ENCODE measurements at regions not wholly inside any gene's neighbourhood (a gene's known extent, or its start where the extent isn't known, plus 50 kb on each side); places are given as distances from the start of the nearest gene placed in this dataset.

DNA sequence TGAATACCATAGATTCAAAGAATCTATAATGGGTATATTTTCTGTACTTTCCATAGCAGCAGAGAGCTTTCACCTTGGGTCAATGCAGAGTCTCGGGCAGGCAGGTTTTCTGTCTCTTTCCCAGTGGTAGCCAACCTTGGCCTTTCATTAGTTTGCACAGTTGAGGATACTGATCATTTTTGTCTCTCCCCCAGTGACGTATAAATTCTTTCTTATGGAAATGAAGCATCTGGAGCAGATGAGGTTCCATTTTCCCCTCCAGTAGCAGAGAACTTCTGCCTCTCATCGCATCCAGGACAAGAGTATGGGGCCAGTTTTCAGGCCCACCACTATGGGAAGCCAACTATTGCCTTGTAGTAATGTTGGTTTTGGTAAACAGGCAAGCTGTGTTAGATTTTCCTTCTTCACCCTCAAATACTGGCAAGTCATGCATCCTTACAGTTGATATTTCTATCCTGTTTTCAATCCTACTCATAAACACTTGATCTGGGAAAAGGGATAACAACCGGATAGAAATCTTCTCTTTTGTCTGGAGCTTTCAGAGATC lies 845.2 kb upstream of the CDH18 start:
- no peaks in the 10 kb centered on the region for H4K20me1 ChIP-seq (ENCODE audit: insufficient read depth, low read length)
- peak; percentile 13 for DNase-seq (ENCODE audit: low spot score)
- in situ Hi-C loops (cut with HindIII; ENCODE audit: extremely low pct_ligation_motif_present, low pct_unique_long_range_greater_than_20kb), result no loop called here
- H3K79me2 ChIP-seq (ENCODE audit: insufficient read depth, low read length), result no peaks in the 10 kb centered on the region
- H3K4me3 ChIP-seq (replicated peaks in 1 of 3; ENCODE audit: insufficient read depth in 1 of 3, low read depth in 2 of 3, low read length in 3 of 3), result no peak overlapping the region
- POLR2A ChIA-PET, result no interaction called here
- intact Hi-C loops (cut with micrococcal nuclease; ENCODE audit: unreplicated experiment), result no loop called here
- peak; percentile 30 for FAIRE-seq
- peak; percentile 89 for ATAC-seq
- no peak overlapping the region for H3K9ac ChIP-seq (ENCODE audit: insufficient read depth, low read depth, low read length)
- 20% methylated on average over 4 of the region's 4 CpGs for WGBS (ENCODE audit: low lambda C conversion rate)
- H3K4me1 ChIP-seq (ENCODE audit: insufficient read depth, low read length), result no peaks in the 10 kb centered on the region
- BruUV-seq (replicated peaks), result no TSS peak
- no peaks in the 10 kb centered on the region for H3K36me3 ChIP-seq (replicated peaks in 1 of 2; ENCODE audit: control insufficient read depth in 1 of 2, insufficient read depth in 2 of 2, low read length in 2 of 2)
- no peak overlapping the region for H2AFZ ChIP-seq (ENCODE audit: low read length)
- CTCF ChIA-PET (ENCODE audit: low intra/inter-chr PET ratio, low total read pairs), result no interaction called here
- H3K9me3 ChIP-seq (ENCODE audit: low read length), result peaks cover 23% of the 10 kb centered on the region
- no peaks in the 10 kb centered on the region for H3K27me3 ChIP-seq (ENCODE audit: control insufficient read depth in 1 of 2, insufficient read depth in 2 of 2, low read length in 2 of 2)
- no peak overlapping the region for H3K4me2 ChIP-seq (ENCODE audit: low read depth, low read length)
- no peak overlapping the region for H3K27ac ChIP-seq (ENCODE audit: extremely low read length, insufficient read depth, low read length)
- TF ChIP-seq THYN1 (CRISPR knock-in tag; IDR thresholded peaks at IDR 0.05; ENCODE audit: borderline replicate concordance, low read depth) (no peak), GFI1 (CRISPR knock-in tag; IDR thresholded peaks at IDR 0.05; ENCODE audit: borderline replicate concordance) (no peak), ZNF564 (CRISPR knock-in tag; IDR thresholded peaks at IDR 0.05) (no peak), ZNF33A (CRISPR knock-in tag; IDR thresholded peaks at IDR 0.05; ENCODE audit: borderline replicate concordance) (no peak), ZNF724P (CRISPR knock-in tag; IDR thresholded peaks at IDR 0.05; ENCODE audit: borderline replicate concordance) (no peak), ZNF343 (CRISPR knock-in tag; IDR thresholded peaks at IDR 0.05) (no peak), SSRP1 (CRISPR knock-in tag; IDR thresholded peaks at IDR 0.05) (no peak), ZNF446 (CRISPR knock-in tag; IDR thresholded peaks at IDR 0.05) (no peak), SNAPC2 (CRISPR knock-in tag; IDR thresholded peaks at IDR 0.05) (no peak), RAD21 (CRISPR knock-in tag; IDR thresholded peaks at IDR 0.05) (peak; percentile 25; the same call in 1 of the 2 replicates), NFATC3 (CRISPR knock-in tag; IDR thresholded peaks at IDR 0.05) (no peak), STAG1 (CRISPR knock-in tag; IDR thresholded peaks at IDR 0.05) (peak; percentile 69)
- TF ChIP-seq, protein P1, sequence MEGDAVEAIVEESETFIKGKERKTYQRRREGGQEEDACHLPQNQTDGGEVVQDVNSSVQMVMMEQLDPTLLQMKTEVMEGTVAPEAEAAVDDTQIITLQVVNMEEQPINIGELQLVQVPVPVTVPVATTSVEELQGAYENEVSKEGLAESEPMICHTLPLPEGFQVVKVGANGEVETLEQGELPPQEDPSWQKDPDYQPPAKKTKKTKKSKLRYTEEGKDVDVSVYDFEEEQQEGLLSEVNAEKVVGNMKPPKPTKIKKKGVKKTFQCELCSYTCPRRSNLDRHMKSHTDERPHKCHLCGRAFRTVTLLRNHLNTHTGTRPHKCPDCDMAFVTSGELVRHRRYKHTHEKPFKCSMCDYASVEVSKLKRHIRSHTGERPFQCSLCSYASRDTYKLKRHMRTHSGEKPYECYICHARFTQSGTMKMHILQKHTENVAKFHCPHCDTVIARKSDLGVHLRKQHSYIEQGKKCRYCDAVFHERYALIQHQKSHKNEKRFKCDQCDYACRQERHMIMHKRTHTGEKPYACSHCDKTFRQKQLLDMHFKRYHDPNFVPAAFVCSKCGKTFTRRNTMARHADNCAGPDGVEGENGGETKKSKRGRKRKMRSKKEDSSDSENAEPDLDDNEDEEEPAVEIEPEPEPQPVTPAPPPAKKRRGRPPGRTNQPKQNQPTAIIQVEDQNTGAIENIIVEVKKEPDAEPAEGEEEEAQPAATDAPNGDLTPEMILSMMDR (CRISPR knock-in tag; IDR thresholded peaks at IDR 0.05), result peak; percentile 49
- TF ChIP-seq, protein P2, sequence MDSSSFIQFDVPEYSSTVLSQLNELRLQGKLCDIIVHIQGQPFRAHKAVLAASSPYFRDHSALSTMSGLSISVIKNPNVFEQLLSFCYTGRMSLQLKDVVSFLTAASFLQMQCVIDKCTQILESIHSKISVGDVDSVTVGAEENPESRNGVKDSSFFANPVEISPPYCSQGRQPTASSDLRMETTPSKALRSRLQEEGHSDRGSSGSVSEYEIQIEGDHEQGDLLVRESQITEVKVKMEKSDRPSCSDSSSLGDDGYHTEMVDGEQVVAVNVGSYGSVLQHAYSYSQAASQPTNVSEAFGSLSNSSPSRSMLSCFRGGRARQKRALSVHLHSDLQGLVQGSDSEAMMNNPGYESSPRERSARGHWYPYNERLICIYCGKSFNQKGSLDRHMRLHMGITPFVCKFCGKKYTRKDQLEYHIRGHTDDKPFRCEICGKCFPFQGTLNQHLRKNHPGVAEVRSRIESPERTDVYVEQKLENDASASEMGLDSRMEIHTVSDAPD (CRISPR knock-in tag; IDR thresholded peaks at IDR 0.05), result no peak
- TF ChIP-seq, protein P3, sequence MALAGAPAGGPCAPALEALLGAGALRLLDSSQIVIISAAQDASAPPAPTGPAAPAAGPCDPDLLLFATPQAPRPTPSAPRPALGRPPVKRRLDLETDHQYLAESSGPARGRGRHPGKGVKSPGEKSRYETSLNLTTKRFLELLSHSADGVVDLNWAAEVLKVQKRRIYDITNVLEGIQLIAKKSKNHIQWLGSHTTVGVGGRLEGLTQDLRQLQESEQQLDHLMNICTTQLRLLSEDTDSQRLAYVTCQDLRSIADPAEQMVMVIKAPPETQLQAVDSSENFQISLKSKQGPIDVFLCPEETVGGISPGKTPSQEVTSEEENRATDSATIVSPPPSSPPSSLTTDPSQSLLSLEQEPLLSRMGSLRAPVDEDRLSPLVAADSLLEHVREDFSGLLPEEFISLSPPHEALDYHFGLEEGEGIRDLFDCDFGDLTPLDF (CRISPR knock-in tag; IDR thresholded peaks at IDR 0.05), result no peak
- TF ChIP-seq, protein P4, sequence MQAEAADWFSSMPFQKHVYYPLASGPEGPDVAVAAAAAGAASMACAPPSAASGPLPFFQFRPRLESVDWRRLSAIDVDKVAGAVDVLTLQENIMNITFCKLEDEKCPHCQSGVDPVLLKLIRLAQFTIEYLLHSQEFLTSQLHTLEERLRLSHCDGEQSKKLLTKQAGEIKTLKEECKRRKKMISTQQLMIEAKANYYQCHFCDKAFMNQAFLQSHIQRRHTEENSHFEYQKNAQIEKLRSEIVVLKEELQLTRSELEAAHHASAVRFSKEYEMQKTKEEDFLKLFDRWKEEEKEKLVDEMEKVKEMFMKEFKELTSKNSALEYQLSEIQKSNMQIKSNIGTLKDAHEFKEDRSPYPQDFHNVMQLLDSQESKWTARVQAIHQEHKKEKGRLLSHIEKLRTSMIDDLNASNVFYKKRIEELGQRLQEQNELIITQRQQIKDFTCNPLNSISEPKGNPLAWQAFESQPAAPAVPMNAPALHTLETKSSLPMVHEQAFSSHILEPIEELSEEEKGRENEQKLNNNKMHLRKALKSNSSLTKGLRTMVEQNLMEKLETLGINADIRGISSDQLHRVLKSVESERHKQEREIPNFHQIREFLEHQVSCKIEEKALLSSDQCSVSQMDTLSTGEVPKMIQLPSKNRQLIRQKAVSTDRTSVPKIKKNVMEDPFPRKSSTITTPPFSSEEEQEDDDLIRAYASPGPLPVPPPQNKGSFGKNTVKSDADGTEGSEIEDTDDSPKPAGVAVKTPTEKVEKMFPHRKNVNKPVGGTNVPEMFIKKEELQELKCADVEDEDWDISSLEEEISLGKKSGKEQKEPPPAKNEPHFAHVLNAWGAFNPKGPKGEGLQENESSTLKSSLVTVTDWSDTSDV (CRISPR knock-in tag; IDR thresholded peaks at IDR 0.05), result no peak
- TF ChIP-seq, protein P5, sequence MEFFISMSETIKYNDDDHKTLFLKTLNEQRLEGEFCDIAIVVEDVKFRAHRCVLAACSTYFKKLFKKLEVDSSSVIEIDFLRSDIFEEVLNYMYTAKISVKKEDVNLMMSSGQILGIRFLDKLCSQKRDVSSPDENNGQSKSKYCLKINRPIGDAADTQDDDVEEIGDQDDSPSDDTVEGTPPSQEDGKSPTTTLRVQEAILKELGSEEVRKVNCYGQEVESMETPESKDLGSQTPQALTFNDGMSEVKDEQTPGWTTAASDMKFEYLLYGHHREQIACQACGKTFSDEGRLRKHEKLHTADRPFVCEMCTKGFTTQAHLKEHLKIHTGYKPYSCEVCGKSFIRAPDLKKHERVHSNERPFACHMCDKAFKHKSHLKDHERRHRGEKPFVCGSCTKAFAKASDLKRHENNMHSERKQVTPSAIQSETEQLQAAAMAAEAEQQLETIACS (CRISPR knock-in tag; IDR thresholded peaks at IDR 0.05), result no peak
